ENCODE measurements at regions not wholly inside any gene's neighbourhood (a gene's known extent, or its start where the extent isn't known, plus 50 kb on each side); places are given as distances from the start of the nearest gene placed in this dataset.
"Not testable (repeated sequence)": the region's sequence is repeated elsewhere in the genome, so short reads cannot be mapped to it uniquely, and the experiment has no call there.

GRCh38 chr16:58866935-58867334, 132.8 kb upstream of the GOT2 start:
- DNase-seq, result no peak

- DNase-seq, result no peak
Observed at GRCh38 chr16:58863761-58864160, 129.6 kb upstream of the GOT2 start.

GRCh38 chr16:58863042-58863441, 128.9 kb upstream of the GOT2 start:
- no peak for DNase-seq

- no peak for DNase-seq
Observed at GRCh38 chr16:58862334-58863021, 128.4 kb upstream of the GOT2 start.

GRCh38 chr16:58859958-58860669, 126.0 kb upstream of the GOT2 start:
- no peak for DNase-seq

- not testable (repeated sequence) for DNase-seq
Observed at GRCh38 chr16:58858577-58858976, 124.5 kb upstream of the GOT2 start.

- DNase-seq, result no peak
Observed at GRCh38 chr16:58855291-58855863, 121.3 kb upstream of the GOT2 start.

GRCh38 chr16:58853854-58854791, 120.0 kb upstream of the GOT2 start:
- DNase-seq, result no peak

GRCh38 chr16:58850678-58851020, 116.5 kb upstream of the GOT2 start:
- no peak for DNase-seq

- no peak for DNase-seq
Observed at GRCh38 chr16:58850019-58850677, 116.0 kb upstream of the GOT2 start.

GRCh38 chr16:58848662-58849002, 114.5 kb upstream of the GOT2 start:
- no peak for DNase-seq

- DNase-seq, result no peak
Observed at GRCh38 chr16:58847902-58848661, 114.0 kb upstream of the GOT2 start.

- DNase-seq, result not testable (repeated sequence)
Observed at GRCh38 chr16:58846226-58846625, 112.1 kb upstream of the GOT2 start.

- no peak for DNase-seq
Observed at GRCh38 chr16:58843675-58844074, 109.6 kb upstream of the GOT2 start.

- no peak for DNase-seq
Observed at GRCh38 chr16:58842746-58843145, 108.6 kb upstream of the GOT2 start.

GRCh38 chr16:58842156-58842555, 108.0 kb upstream of the GOT2 start:
- DNase-seq, result no peak

- no peak for DNase-seq
Observed at GRCh38 chr16:58837950-58838349, 103.8 kb upstream of the GOT2 start.

- DNase-seq, result no peak
Observed at GRCh38 chr16:58836427-58836826, 102.3 kb upstream of the GOT2 start.

GRCh38 chr16:58832386-58832895, 98.3 kb upstream of the GOT2 start:
- no peak for DNase-seq

GRCh38 chr16:58831386-58831785, 97.3 kb upstream of the GOT2 start:
- no peak for DNase-seq

- DNase-seq, result no peak
Observed at GRCh38 chr16:58828901-58829545, 94.9 kb upstream of the GOT2 start.

Data from SHP77 treated with DMSO at 0.1 percent for 48 hours (cell line).